HG02759 (cell line): ENCODE measurements at regions not wholly inside any gene's neighbourhood (a gene's known extent, or its start where the extent isn't known, plus 50 kb on each side); places are given as distances from the start of the nearest gene placed in this dataset.

Source experiments
- ATAC-seq: cut with Tn5 transposase; IDR thresholded peaks from one replicate; pipeline ENCODE4 v1.9.1; 2021; ENCODE audit warnings: mild to moderate bottlenecking, moderate library complexity; ENCODE audit not compliant: unreplicated experiment

- no peak for ATAC-seq
Observed at GRCh38 chr2:196248467-196249094, 77.2 kb upstream of the STK17B start.

GRCh38 chr2:196249171-196249570 lies 77.8 kb upstream of the STK17B start:
- ATAC-seq = no peak

GRCh38 chr2:196249860-196250259 lies 78.5 kb upstream of the STK17B start:
- ATAC-seq = peak; percentile 84

GRCh38 chr2:196251132-196251531 lies 79.8 kb upstream of the STK17B start:
- no peak for ATAC-seq

- peak; percentile 22 for ATAC-seq
Observed at GRCh38 chr2:196252408-196253115, 81.2 kb upstream of the STK17B start.

- ATAC-seq = peak; percentile 33
Observed at GRCh38 chr2:196253116-196253480, 81.7 kb upstream of the STK17B start.

- ATAC-seq = no peak
Observed at GRCh38 chr2:196256585-196256984, 85.2 kb upstream of the STK17B start.

GRCh38 chr2:196257086-196257485 lies 85.7 kb upstream of the STK17B start:
- ATAC-seq = no peak

GRCh38 chr2:196258407-196258806 lies 87.0 kb upstream of the STK17B start:
- ATAC-seq = no peak

- no peak for ATAC-seq
Observed at GRCh38 chr2:196259507-196260481, 88.4 kb upstream of the STK17B start.

- ATAC-seq = no peak
Observed at GRCh38 chr2:196260546-196260945, 89.2 kb upstream of the STK17B start.

- no peak for ATAC-seq
Observed at GRCh38 chr2:196262606-196263005, 91.2 kb upstream of the STK17B start.

- ATAC-seq = peak; percentile 96
Observed at GRCh38 chr2:196263181-196263747, 91.9 kb upstream of the STK17B start.

GRCh38 chr2:196266351-196266750 lies 95.0 kb upstream of the STK17B start:
- no peak for ATAC-seq

- no peak for ATAC-seq
Observed at GRCh38 chr2:196266855-196267254, 95.5 kb upstream of the STK17B start.

GRCh38 chr2:196268025-196268424 lies 96.6 kb upstream of the STK17B start:
- no peak for ATAC-seq

GRCh38 chr2:196268538-196269338 lies 97.4 kb upstream of the STK17B start:
- ATAC-seq = peak; percentile 47

- ATAC-seq = no peak
Observed at GRCh38 chr2:196271795-196272194, 100.4 kb upstream of the STK17B start.

GRCh38 chr2:196274387-196274809 lies 103.0 kb upstream of the STK17B start:
- peak; percentile 61 for ATAC-seq

GRCh38 chr2:196275646-196276352 lies 104.4 kb upstream of the STK17B start:
- peak; percentile 27 for ATAC-seq
